ENCODE measurements at regions not wholly inside any gene's neighbourhood (a gene's known extent, or its start where the extent isn't known, plus 50 kb on each side); places are given as distances from the start of the nearest gene placed in this dataset.
A peak's percentile ranks its signal among the peaks of the same experiment; 100 is the strongest.

GRCh38 chr11:11709447-11710239, 87.8 kb upstream of the GALNT18 start:
- H3K4me1 ChIP-seq, result no peaks in the 10 kb centered on the region
- DNase-seq, result no peak
- H3K36me3 ChIP-seq, result no peaks in the 10 kb centered on the region
- H3K27ac ChIP-seq (replicated peaks), result no peak overlapping the region
- intact Hi-C loops (cut with micrococcal nuclease), result no loop called here
- no peaks in the 10 kb centered on the region for H3K9me3 ChIP-seq (replicated peaks)
- H3K27me3 ChIP-seq (ENCODE audit: low read depth), result no peaks in the 10 kb centered on the region
- H3K4me3 ChIP-seq, result no peak overlapping the region
- TF ChIP-seq CTCF (IDR thresholded peaks at IDR 0.05; ENCODE audit: borderline replicate concordance), result no peak

- no peaks in the 10 kb centered on the region for H3K4me1 ChIP-seq
- no peak for TF ChIP-seq CTCF (IDR thresholded peaks at IDR 0.05; ENCODE audit: borderline replicate concordance)
- no peak for DNase-seq
- intact Hi-C loops (cut with micrococcal nuclease), result no loop called here
- no peak overlapping the region for H3K27ac ChIP-seq (replicated peaks)
- H3K27me3 ChIP-seq (ENCODE audit: low read depth), result no peaks in the 10 kb centered on the region
- H3K4me3 ChIP-seq, result no peak overlapping the region
- H3K9me3 ChIP-seq (replicated peaks), result no peaks in the 10 kb centered on the region
- no peaks in the 10 kb centered on the region for H3K36me3 ChIP-seq
Observed at GRCh38 chr11:11708256-11708655, 86.5 kb upstream of the GALNT18 start.

- Histone ChIP-seq H3K4me1 (peaks cover 6% of the 10 kb centered on the region), H3K4me3 (no peak overlapping the region), H3K27ac (replicated peaks) (no peak overlapping the region), H3K36me3 (no peaks in the 10 kb centered on the region), H3K9me3 (replicated peaks) (no peaks in the 10 kb centered on the region), H3K27me3 (ENCODE audit: low read depth) (no peaks in the 10 kb centered on the region)
- intact Hi-C loops (cut with micrococcal nuclease), result no loop called here
- no peak for TF ChIP-seq CTCF (IDR thresholded peaks at IDR 0.05; ENCODE audit: borderline replicate concordance)
- DNase-seq, result no peak
Observed at GRCh38 chr11:11706028-11706427, 84.2 kb upstream of the GALNT18 start.

- no peaks in the 10 kb centered on the region for H3K36me3 ChIP-seq
- intact Hi-C loops (cut with micrococcal nuclease), result no loop called here
- no peaks in the 10 kb centered on the region for H3K9me3 ChIP-seq (replicated peaks)
- H3K4me3 ChIP-seq, result no peak overlapping the region
- H3K27ac ChIP-seq (replicated peaks), result no peak overlapping the region
- no peak for DNase-seq
- H3K27me3 ChIP-seq (ENCODE audit: low read depth), result no peaks in the 10 kb centered on the region
- H3K4me1 ChIP-seq, result peaks cover 17% of the 10 kb centered on the region
- no peak for TF ChIP-seq CTCF (IDR thresholded peaks at IDR 0.05; ENCODE audit: borderline replicate concordance)
Observed at GRCh38 chr11:11703885-11704284, 82.1 kb upstream of the GALNT18 start.

- Histone ChIP-seq H3K4me1 (peaks cover 17% of the 10 kb centered on the region), H3K4me3 (no peak overlapping the region), H3K9me3 (replicated peaks) (no peaks in the 10 kb centered on the region), H3K27ac (replicated peaks) (peak overlapping the region; percentile 1), H3K27me3 (ENCODE audit: low read depth) (no peaks in the 10 kb centered on the region), H3K36me3 (no peaks in the 10 kb centered on the region)
- peak; percentile 9 for TF ChIP-seq CTCF (IDR thresholded peaks at IDR 0.05; ENCODE audit: borderline replicate concordance)
- intact Hi-C loops (cut with micrococcal nuclease), result no loop called here
- no peak for DNase-seq
Observed at GRCh38 chr11:11701070-11701469, 79.3 kb upstream of the GALNT18 start.

All from left ventricle myocardium inferior (tissue), 1 donor.